ENCODE measurements at regions not wholly inside any gene's neighbourhood (a gene's known extent, or its start where the extent isn't known, plus 50 kb on each side); places are given as distances from the start of the nearest gene placed in this dataset.
A peak's percentile ranks its signal among the peaks of the same experiment; 100 is the strongest.

DNA sequence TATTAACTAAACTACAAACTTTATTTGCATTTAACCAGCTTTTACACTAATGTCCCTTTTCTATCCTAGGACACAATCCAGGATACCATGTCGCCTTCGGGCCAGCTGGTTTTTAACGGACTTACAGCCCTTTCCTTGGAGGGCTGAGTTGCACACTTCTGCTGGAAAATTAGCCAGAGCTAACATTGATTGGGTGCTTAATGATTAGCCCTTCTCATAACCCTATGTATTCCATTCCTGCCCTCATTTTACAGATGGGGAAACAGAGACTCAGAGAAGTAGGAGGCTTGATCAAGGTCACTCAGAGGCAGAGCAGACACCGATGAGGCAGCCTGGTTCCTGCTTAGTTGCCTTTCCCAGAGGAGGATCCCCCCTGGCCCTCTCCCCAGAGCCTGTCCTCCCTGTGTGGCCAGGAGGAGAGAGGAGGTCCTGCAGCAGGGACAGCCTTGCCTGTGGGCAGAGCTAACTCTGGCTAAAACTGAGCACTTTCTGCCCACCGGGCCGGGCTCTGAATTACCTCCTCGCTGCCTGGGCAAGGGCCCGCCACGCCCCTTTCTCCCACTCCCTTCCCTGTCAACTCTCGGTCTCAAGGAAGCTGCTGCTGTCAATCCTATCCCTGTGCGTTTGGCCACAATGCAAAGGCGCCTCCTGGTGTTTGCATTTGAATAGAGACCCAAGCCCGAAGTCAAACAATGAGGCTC is 59.6 kb upstream of the PAX6 start (continued):
- TF ChIP-seq SP1 (IDR thresholded peaks at IDR 0.05; ENCODE audit: low read depth, low read length) = 0 out of 2 replicates have a peak, but pooled peaks have one; percentile 43
- no peak for TF ChIP-seq RBBP5 (IDR thresholded peaks at IDR 0.05; ENCODE audit: borderline replicate concordance, low read depth, low read length)
- no peak for TF ChIP-seq POLR2AphosphoS5 (IDR thresholded peaks at IDR 0.05; ENCODE audit: low read depth, low read length)
- no peak for TF ChIP-seq RFX5 (IDR thresholded peaks at IDR 0.05; ENCODE audit: borderline replicate concordance, low read depth, low read length)
- TF ChIP-seq BCL11A (IDR thresholded peaks at IDR 0.05; ENCODE audit: low read depth in 2 of 2, low read length in 2 of 2) = no peak

All from H1 (cell line).